Calu3 (cell line): ENCODE measurements at regions not wholly inside any gene's neighbourhood (a gene's known extent, or its start where the extent isn't known, plus 50 kb on each side); places are given as distances from the start of the nearest gene placed in this dataset.

Source experiments
- BruUV-seq: library from RNA; stranded (reverse); fragments of 400-500 nt; replicated peaks from 2 replicates; lab custom pipeline; 2021; lab: Mats Ljungman, UMichigan
- CTCF ChIA-PET: fragments of 300-600 bp; sonication (Branson Sonifier 250); formaldehyde crosslinking; loops from one replicate; lab custom pipeline; 2022; ENCODE audit warnings: antibody characterized with exemption; lab: Charles Lee
- DNase-seq: peaks from one replicate; pipeline ENCODE4 v3.0.0; 2022
- H3K27ac Mint-ChIP-seq: one replicate; pipeline ENCODE4 v1.8.0; 2022; ENCODE audit warnings: mixed read lengths; ENCODE audit not compliant: unreplicated experiment
- H3K27me3 Mint-ChIP-seq: one replicate; pipeline ENCODE4 v1.8.0; 2022; ENCODE audit warnings: mixed read lengths; ENCODE audit not compliant: unreplicated experiment
- H3K36me3 Mint-ChIP-seq: one replicate; pipeline ENCODE4 v1.8.0; 2022; ENCODE audit warnings: mild to moderate bottlenecking, moderate library complexity, mixed read lengths; ENCODE audit not compliant: insufficient read depth, unreplicated experiment
- H3K4me1 Mint-ChIP-seq: one replicate; pipeline ENCODE4 v1.8.0; 2022; ENCODE audit warnings: mild to moderate bottlenecking, low read depth, mixed read lengths; ENCODE audit not compliant: unreplicated experiment
- H3K4me3 Mint-ChIP-seq: one replicate; pipeline ENCODE4 v1.8.0; 2022; ENCODE audit warnings: mild to moderate bottlenecking, low read depth, moderate library complexity, mixed read lengths; ENCODE audit not compliant: unreplicated experiment
- H3K9me3 Mint-ChIP-seq: one replicate; pipeline ENCODE4 v1.8.0; 2022; ENCODE audit warnings: low read depth, mixed read lengths; ENCODE audit not compliant: unreplicated experiment
- CTCF ChIP-seq: fragments of 200-600 bp; IDR thresholded peaks from one replicate; pipeline ENCODE4 v1.8.0; 2022; ENCODE audit warnings: antibody characterized with exemption; ENCODE audit not compliant: unreplicated experiment
- intact Hi-C: fragments of 100-400 bp; cut with micrococcal nuclease; formaldehyde crosslinking; loops from one replicate; pipeline ENCODE4 v1.10.0; 2022; ENCODE audit not compliant: unreplicated experiment

GRCh38 chr4:67038228-67038566, 507.1 kb downstream of the CENPC start:
- CTCF ChIA-PET: no interaction called here

GRCh38 chr4:67037504-67038227, 507.6 kb downstream of the CENPC start:
- BruUV-seq: no TSS peak
- H3K4me3 Mint-ChIP-seq: no peak overlapping the region
- no peaks in the 10 kb centered on the region for H3K9me3 Mint-ChIP-seq
- no peaks in the 10 kb centered on the region for H3K27me3 Mint-ChIP-seq
- peaks cover 10% of the 10 kb centered on the region for H3K4me1 Mint-ChIP-seq
- no peak for DNase-seq
- no peak for TF ChIP-seq CTCF
- H3K27ac Mint-ChIP-seq: no peak overlapping the region
- CTCF ChIA-PET: no interaction called here
- no peaks in the 10 kb centered on the region for H3K36me3 Mint-ChIP-seq
- intact Hi-C loops: no loop called here

More at GRCh38 chr4:67038228-67038566, 507.1 kb downstream of the CENPC start:
- intact Hi-C loops: no loop called here
- Mint-ChIP-seq H3K27ac (no peak overlapping the region), H3K4me3 (no peak overlapping the region), H3K36me3 (no peaks in the 10 kb centered on the region), H3K27me3 (no peaks in the 10 kb centered on the region), H3K4me1 (peaks cover 10% of the 10 kb centered on the region), H3K9me3 (no peaks in the 10 kb centered on the region)
- DNase-seq: no peak
- BruUV-seq: no TSS peak
- TF ChIP-seq CTCF: no peak

- no peak for TF ChIP-seq CTCF
- Mint-ChIP-seq H3K4me3 (no peak overlapping the region), H3K9me3 (no peaks in the 10 kb centered on the region), H3K27me3 (no peaks in the 10 kb centered on the region), H3K4me1 (peaks cover 10% of the 10 kb centered on the region), H3K27ac (no peak overlapping the region), H3K36me3 (no peaks in the 10 kb centered on the region)
- BruUV-seq: no TSS peak
- CTCF ChIA-PET: interaction anchor here (1.1 kb wide), 1 partner anchor 62 kb away, joined by 3 read pairs; no protein-coding TSS in a partner anchor
- intact Hi-C loops: no loop called here
- no peak for DNase-seq
Measured at GRCh38 chr4:67036791-67037190, 508.5 kb downstream of the CENPC start.

- intact Hi-C loops: no loop called here
- CTCF ChIA-PET: interaction anchor here (1.1 kb wide), 1 partner anchor 61 kb away, joined by 3 read pairs; no protein-coding TSS in a partner anchor
- no peak overlapping the region for H3K4me3 Mint-ChIP-seq
- no peak for DNase-seq
- no peak overlapping the region for H3K27ac Mint-ChIP-seq
- H3K4me1 Mint-ChIP-seq: peaks cover 10% of the 10 kb centered on the region
- H3K36me3 Mint-ChIP-seq: no peaks in the 10 kb centered on the region
- no peak for TF ChIP-seq CTCF
- no TSS peak for BruUV-seq
- H3K9me3 Mint-ChIP-seq: no peaks in the 10 kb centered on the region
- no peaks in the 10 kb centered on the region for H3K27me3 Mint-ChIP-seq
Measured at GRCh38 chr4:67035986-67036385, 509.3 kb downstream of the CENPC start.
